ENCODE measurements at regions not wholly inside any gene's neighbourhood (a gene's known extent, or its start where the extent isn't known, plus 50 kb on each side); places are given as distances from the start of the nearest gene placed in this dataset.

DNA sequence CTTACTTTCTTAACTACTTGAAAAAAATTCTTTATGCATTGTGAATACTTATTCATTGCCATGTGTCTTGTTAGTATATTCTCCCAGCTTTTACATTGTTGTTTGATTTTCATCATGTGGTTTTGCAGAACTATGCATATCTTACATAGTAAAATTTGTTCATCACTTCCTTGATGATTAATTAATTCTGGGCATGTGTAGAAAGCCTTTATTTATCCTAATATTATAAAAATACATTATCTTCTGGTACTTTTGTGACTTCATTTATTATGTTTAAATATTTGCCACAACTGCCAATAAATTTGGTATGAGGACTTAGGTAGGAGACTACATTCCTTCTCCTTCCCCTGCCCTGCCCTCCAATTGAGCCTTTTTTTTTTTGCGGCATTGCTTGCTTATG lies 166.0 kb upstream of the ZNF32 start:
- Histone ChIP-seq H3K4me1 (peaks cover 7 to 65% (median 37%) of the 10 kb centered on the region in 12 donors), H3K27me3 (no peaks in the 10 kb centered on the region), H3K27ac (peak overlapping the region in 1 of 12 donors; percentile 71), H3K9me3 (no peaks in the 10 kb centered on the region), H3K4me3 (no peak overlapping the region), H3K36me3 (no peaks in the 10 kb centered on the region)
- intact Hi-C loops (cut with DNase I) = loop anchor here in 3 of 10 donors (10.0 kb wide), 3 partner anchors 90 to 570 kb away; partner anchors contain the start of gene CXCL12 (in 2 of the 3)
- 94 to 100% (median 99%) methylated on average over 1 of the region's 1 CpG for WGBS, 4 donors
- TF ChIP-seq, protein P1, sequence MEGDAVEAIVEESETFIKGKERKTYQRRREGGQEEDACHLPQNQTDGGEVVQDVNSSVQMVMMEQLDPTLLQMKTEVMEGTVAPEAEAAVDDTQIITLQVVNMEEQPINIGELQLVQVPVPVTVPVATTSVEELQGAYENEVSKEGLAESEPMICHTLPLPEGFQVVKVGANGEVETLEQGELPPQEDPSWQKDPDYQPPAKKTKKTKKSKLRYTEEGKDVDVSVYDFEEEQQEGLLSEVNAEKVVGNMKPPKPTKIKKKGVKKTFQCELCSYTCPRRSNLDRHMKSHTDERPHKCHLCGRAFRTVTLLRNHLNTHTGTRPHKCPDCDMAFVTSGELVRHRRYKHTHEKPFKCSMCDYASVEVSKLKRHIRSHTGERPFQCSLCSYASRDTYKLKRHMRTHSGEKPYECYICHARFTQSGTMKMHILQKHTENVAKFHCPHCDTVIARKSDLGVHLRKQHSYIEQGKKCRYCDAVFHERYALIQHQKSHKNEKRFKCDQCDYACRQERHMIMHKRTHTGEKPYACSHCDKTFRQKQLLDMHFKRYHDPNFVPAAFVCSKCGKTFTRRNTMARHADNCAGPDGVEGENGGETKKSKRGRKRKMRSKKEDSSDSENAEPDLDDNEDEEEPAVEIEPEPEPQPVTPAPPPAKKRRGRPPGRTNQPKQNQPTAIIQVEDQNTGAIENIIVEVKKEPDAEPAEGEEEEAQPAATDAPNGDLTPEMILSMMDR (IDR thresholded peaks at IDR 0.05) = no peak
- no peak for TF ChIP-seq POLR2A (IDR thresholded peaks at IDR 0.05)
- ATAC-seq (no peak), DNase-seq (no peak)

DNA sequence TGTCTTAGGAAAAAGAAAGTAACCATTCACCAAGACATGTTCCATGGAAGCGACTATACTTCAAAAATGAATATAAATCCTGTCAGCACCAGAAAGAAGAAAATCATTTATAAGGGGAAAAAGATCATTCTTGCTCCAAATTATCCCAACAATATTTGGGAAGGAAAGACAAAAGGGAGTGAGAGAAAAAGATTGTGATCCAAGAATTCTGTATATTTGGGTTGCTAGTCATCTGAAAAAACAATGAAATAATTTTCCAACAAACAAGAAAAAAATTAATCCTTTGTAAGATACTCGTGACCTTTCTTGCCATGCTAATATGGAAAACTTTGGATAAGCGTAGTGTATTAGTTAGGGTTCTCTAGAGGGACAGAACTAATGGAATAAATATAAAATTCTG lies 163.2 kb upstream of the ZNF32 start:
- ATAC-seq (no peak), DNase-seq (no peak)
- TF ChIP-seq, protein P1 (IDR thresholded peaks at IDR 0.05) = no peak
- TF ChIP-seq POLR2A (IDR thresholded peaks at IDR 0.05) = no peak
- H3K27me3 ChIP-seq = no peaks in the 10 kb centered on the region
- H3K27ac ChIP-seq = peak overlapping the region in 1 of 12 donors; percentile 55
- H3K9me3 ChIP-seq = no peaks in the 10 kb centered on the region
- 63 to 79% (median 68%) methylated on average over 3 of the region's 3 CpGs for WGBS, 4 donors
- peaks cover 7 to 63% (median 33%) of the 10 kb centered on the region in 12 donors for H3K4me1 ChIP-seq
- intact Hi-C loops (cut with DNase I) = loop anchor here in 3 of 10 donors (10.0 kb wide), 3 partner anchors 93 to 573 kb away; partner anchors contain the start of gene CXCL12 (in 2 of the 3)
- no peak overlapping the region for H3K4me3 ChIP-seq
- no peaks in the 10 kb centered on the region for H3K36me3 ChIP-seq

DNA sequence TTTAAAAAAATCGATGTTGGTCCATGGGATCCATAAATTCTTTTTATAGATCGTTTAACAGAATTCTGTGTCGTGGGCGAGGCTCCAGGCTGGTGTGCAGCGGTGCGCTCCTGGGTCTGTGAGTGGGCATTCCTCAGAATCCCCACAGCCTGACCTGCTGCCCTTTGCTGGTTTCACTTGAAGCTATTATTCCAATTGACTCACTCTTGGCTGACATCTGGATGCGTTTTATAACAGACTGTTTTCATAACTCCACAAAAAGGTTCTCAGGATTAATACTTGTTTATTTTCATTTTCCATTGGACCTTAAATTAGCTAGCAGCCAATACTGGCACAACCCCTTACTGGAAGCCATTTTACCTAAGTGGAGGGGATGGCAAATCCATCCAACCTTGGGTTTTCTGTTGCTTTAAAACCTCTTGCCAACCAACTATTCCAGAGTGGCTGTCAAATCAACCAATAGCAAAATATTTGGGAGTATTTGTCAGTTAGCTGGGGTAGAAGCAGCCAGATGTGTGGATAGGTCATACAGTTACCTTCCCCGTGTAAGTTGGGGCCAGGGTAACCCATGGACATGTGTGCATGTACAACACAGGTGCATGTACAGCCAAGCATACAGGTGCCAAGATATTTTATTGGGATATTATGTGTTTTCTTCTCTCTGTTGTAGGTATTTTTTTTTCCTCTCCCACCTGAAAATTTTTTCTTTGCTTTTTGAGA lies 160.7 kb upstream of the ZNF32 start:
- Histone ChIP-seq H3K9me3 (no peaks in the 10 kb centered on the region), H3K4me3 (no peak overlapping the region), H3K27ac (peak overlapping the region in 3 of 12 donors; percentile 46 to 53 (median 51)), H3K4me1 (peaks cover 0 to 50% (median 15%) of the 10 kb centered on the region in 12 donors), H3K27me3 (no peaks in the 10 kb centered on the region), H3K36me3 (no peaks in the 10 kb centered on the region)
- ATAC-seq = peak in 3 of 4 donors; percentile 51 to 68 (median 52)
- 84 to 89% (median 86%) methylated on average over 8 of the region's 8 CpGs for WGBS, 4 donors
- intact Hi-C loops (cut with DNase I) = loop anchor here in 1 of 10 donors (5.0 kb wide), 1 partner anchor 112 kb away; no protein-coding TSS in a partner anchor
- DNase-seq = no peak
- TF ChIP-seq, protein P1 (IDR thresholded peaks at IDR 0.05) = no peak
- no peak for TF ChIP-seq POLR2A (IDR thresholded peaks at IDR 0.05)

DNA sequence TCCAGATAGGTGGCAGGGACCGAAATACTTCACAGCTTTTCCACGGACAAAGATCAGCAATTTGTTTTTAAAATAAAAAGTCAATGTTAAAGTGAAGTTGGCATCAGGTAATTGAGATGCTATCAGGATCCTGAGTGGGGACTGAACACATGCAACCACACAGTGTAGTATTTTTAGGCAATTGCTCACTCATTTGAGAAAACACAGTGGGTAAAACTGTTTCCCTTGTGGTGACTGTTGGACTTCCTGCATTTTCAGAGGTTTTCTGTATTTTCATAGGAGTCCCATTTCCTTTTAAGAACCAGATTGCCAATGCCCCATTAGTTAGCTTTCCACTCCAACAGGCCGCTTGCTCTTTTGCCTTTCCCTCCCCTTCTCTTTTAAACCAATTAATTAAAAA lies 159.5 kb upstream of the ZNF32 start:
- H3K4me1 ChIP-seq = peaks cover 0 to 49% (median 15%) of the 10 kb centered on the region in 12 donors
- 85 to 95% (median 94%) methylated on average over 3 of the region's 3 CpGs for WGBS, 4 donors
- H3K36me3 ChIP-seq = no peaks in the 10 kb centered on the region
- H3K27ac ChIP-seq = no peak overlapping the region
- H3K27me3 ChIP-seq = no peaks in the 10 kb centered on the region
- TF ChIP-seq POLR2A (IDR thresholded peaks at IDR 0.05) = no peak
- TF ChIP-seq, protein P1 (IDR thresholded peaks at IDR 0.05) = no peak
- intact Hi-C loops (cut with DNase I) = loop anchor here in 1 of 10 donors (5.0 kb wide), 1 partner anchor 111 kb away; no protein-coding TSS in a partner anchor
- ATAC-seq (no peak), DNase-seq (no peak)
- no peak overlapping the region for H3K4me3 ChIP-seq
- H3K9me3 ChIP-seq = no peaks in the 10 kb centered on the region
